ENCODE measurements at regions not wholly inside any gene's neighbourhood (a gene's known extent, or its start where the extent isn't known, plus 50 kb on each side); places are given as distances from the start of the nearest gene placed in this dataset.

- H3K27me3 ChIP-seq (replicated peaks in 1 of 4; ENCODE audit: control extremely low read depth in 1 of 4, control insufficient read depth in 3 of 4, insufficient read depth in 4 of 4, low read length in 3 of 4): no peaks in the 10 kb centered on the region
- H3K36me3 ChIP-seq (replicated peaks in 1 of 2; ENCODE audit: control extremely low read depth in 1 of 2, control insufficient read depth in 1 of 2, extremely low read depth in 1 of 2, insufficient read depth in 2 of 2, low read length in 1 of 2): no peaks in the 10 kb centered on the region
- no peak overlapping the region for H2AFZ ChIP-seq (ENCODE audit: insufficient read depth, low read depth, low read length, poor library complexity, severe bottlenecking)
- intact Hi-C loops (cut with micrococcal nuclease): no loop called here
- no peaks in the 10 kb centered on the region for H3K79me2 ChIP-seq (ENCODE audit: control insufficient read depth, insufficient read depth, low read length)
- H3K4me3 ChIP-seq (ENCODE audit: control extremely low read depth in 1 of 5, extremely low read depth in 1 of 5, insufficient read depth in 1 of 5, low read depth in 2 of 5, low read length in 4 of 5): no peak overlapping the region
- no peak overlapping the region for H3K9ac ChIP-seq (ENCODE audit: low read length)
- H3K9me3 ChIP-seq (ENCODE audit: control extremely low read depth in 1 of 3, control insufficient read depth in 2 of 3, insufficient read depth in 1 of 3, low read length in 2 of 3): no peaks in the 10 kb centered on the region
- Mint-ChIP-seq H3K4me1 (no peaks in the 10 kb centered on the region), H3K4me3 (no peak overlapping the region), H3K9me3 (ENCODE audit: insufficient read depth) (no peaks in the 10 kb centered on the region), H3K27ac (no peak overlapping the region), H3K27me3 (no peaks in the 10 kb centered on the region)
- H3K27ac ChIP-seq (ENCODE audit: low read length in 2 of 2): no peak overlapping the region
- CTCF ChIA-PET: no interaction called here
- no peak for ATAC-seq (ENCODE audit: low read depth)
- no peak overlapping the region for H3K4me2 ChIP-seq (replicated peaks; ENCODE audit: low read depth, low read length, poor library complexity, severe bottlenecking)
- TF ChIP-seq CTCF (IDR thresholded peaks at IDR 0.05) (no peak), EZH2 (IDR thresholded peaks at IDR 0.05; ENCODE audit: borderline replicate concordance, insufficient read depth, low read depth, low read length, poor library complexity, severe bottlenecking) (no peak)
- POLR2A ChIA-PET: no interaction called here
- H4K20me1 ChIP-seq (ENCODE audit: control insufficient read depth, insufficient read depth, low read length, poor library complexity, severe bottlenecking): no peaks in the 10 kb centered on the region
- H3K4me1 ChIP-seq (ENCODE audit: control insufficient read depth in 2 of 2, insufficient read depth in 2 of 2, low read length in 2 of 2): no peaks in the 10 kb centered on the region
- DNase-seq: no peak
Measured at GRCh38 chrX:109925656-109926055, 77.3 kb upstream of the TMEM164 start.

GRCh38 chrX:109926118-109926517, 76.8 kb upstream of the TMEM164 start:
- no peaks in the 10 kb centered on the region for H4K20me1 ChIP-seq (ENCODE audit: control insufficient read depth, insufficient read depth, low read length, poor library complexity, severe bottlenecking)
- no peak overlapping the region for H3K9ac ChIP-seq (ENCODE audit: low read length)
- H3K4me3 Mint-ChIP-seq: no peak overlapping the region
- no peak overlapping the region for H3K27ac Mint-ChIP-seq
- H3K27ac ChIP-seq (ENCODE audit: low read length in 2 of 2): no peak overlapping the region
- POLR2A ChIA-PET: no interaction called here
- no peaks in the 10 kb centered on the region for H3K36me3 ChIP-seq (replicated peaks in 1 of 2; ENCODE audit: control extremely low read depth in 1 of 2, control insufficient read depth in 1 of 2, extremely low read depth in 1 of 2, insufficient read depth in 2 of 2, low read length in 1 of 2)
- no peak overlapping the region for H2AFZ ChIP-seq (ENCODE audit: insufficient read depth, low read depth, low read length, poor library complexity, severe bottlenecking)
- CTCF ChIA-PET: no interaction called here
- H3K79me2 ChIP-seq (ENCODE audit: control insufficient read depth, insufficient read depth, low read length): no peaks in the 10 kb centered on the region
- H3K9me3 ChIP-seq (ENCODE audit: control extremely low read depth in 1 of 3, control insufficient read depth in 2 of 3, insufficient read depth in 1 of 3, low read length in 2 of 3): no peaks in the 10 kb centered on the region
- TF ChIP-seq EZH2 (IDR thresholded peaks at IDR 0.05; ENCODE audit: borderline replicate concordance, insufficient read depth, low read depth, low read length, poor library complexity, severe bottlenecking) (no peak), CTCF (IDR thresholded peaks at IDR 0.05) (no peak)
- DNase-seq: no peak
- intact Hi-C loops (cut with micrococcal nuclease): no loop called here
- no peaks in the 10 kb centered on the region for H3K27me3 Mint-ChIP-seq
- no peaks in the 10 kb centered on the region for H3K4me1 Mint-ChIP-seq
- no peak for ATAC-seq (ENCODE audit: low read depth)
- no peaks in the 10 kb centered on the region for H3K27me3 ChIP-seq (replicated peaks in 1 of 4; ENCODE audit: control extremely low read depth in 1 of 4, control insufficient read depth in 3 of 4, insufficient read depth in 4 of 4, low read length in 3 of 4)
- H3K4me2 ChIP-seq (replicated peaks; ENCODE audit: low read depth, low read length, poor library complexity, severe bottlenecking): no peak overlapping the region
- no peaks in the 10 kb centered on the region for H3K9me3 Mint-ChIP-seq (ENCODE audit: insufficient read depth)
- no peak overlapping the region for H3K4me3 ChIP-seq (ENCODE audit: control extremely low read depth in 1 of 5, extremely low read depth in 1 of 5, insufficient read depth in 1 of 5, low read depth in 2 of 5, low read length in 4 of 5)
- no peaks in the 10 kb centered on the region for H3K4me1 ChIP-seq (ENCODE audit: control insufficient read depth in 2 of 2, insufficient read depth in 2 of 2, low read length in 2 of 2)
- 100% methylated on average over 2 of the region's 5 CpGs for WGBS (ENCODE audit: insufficient coverage)

Measured in B cell (primary cell).